Hepatocyte (in vitro differentiated cells): ENCODE measurements at regions not wholly inside any gene's neighbourhood (a gene's known extent, or its start where the extent isn't known, plus 50 kb on each side); places are given as distances from the start of the nearest gene placed in this dataset.

Source experiments
- EZH2 ChIP-seq: fragments of 200-600 bp; sonication (generic); IDR thresholded peaks from 2 replicates; pipeline ENCODE4 v1.6.1; 2016; ENCODE audit warnings: antibody characterized with exemption, mild to moderate bottlenecking, borderline replicate concordance
- TF ChIP-seq, protein P1 (sequence below): fragments of 200-600 bp; sonication (generic); IDR thresholded peaks from 2 replicates; pipeline ENCODE4 v1.5.1; 2016; ENCODE audit warnings: antibody characterized with exemption, mild to moderate bottlenecking; ENCODE audit not compliant: poor library complexity

DNA sequence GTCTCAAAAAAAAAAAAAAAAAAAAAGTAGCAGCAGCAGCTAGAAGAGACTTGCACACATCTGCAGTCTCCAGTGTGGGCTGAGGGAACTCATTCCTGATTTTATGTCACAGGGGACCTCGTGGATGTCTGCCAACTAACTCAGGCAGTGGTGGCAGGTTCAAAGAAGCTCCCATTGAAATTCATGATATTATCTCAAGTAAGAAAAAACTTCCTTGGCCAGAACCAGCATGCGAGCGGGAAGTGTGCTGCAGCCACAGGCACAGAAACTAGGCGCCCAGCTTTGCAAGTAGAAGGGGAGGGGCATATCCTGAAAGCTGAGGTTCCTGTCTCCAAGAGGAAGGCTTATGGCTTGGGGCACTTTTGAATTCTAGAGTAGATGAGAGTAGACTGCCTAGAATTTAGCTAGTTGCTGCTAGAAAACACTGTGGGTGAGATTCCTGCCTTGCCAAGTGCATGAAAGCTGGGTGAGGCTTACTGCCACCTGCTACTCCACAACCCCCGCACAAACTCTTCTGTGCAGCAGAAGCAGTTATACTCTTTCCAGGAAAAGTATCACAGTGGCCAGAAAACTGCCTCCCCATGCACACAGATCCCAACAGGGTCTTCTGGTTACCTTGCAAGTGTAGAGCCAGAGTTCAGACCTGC, 603.8 kb upstream of the CA10 start:
- no peak for TF ChIP-seq EZH2
- TF ChIP-seq, protein P1, sequence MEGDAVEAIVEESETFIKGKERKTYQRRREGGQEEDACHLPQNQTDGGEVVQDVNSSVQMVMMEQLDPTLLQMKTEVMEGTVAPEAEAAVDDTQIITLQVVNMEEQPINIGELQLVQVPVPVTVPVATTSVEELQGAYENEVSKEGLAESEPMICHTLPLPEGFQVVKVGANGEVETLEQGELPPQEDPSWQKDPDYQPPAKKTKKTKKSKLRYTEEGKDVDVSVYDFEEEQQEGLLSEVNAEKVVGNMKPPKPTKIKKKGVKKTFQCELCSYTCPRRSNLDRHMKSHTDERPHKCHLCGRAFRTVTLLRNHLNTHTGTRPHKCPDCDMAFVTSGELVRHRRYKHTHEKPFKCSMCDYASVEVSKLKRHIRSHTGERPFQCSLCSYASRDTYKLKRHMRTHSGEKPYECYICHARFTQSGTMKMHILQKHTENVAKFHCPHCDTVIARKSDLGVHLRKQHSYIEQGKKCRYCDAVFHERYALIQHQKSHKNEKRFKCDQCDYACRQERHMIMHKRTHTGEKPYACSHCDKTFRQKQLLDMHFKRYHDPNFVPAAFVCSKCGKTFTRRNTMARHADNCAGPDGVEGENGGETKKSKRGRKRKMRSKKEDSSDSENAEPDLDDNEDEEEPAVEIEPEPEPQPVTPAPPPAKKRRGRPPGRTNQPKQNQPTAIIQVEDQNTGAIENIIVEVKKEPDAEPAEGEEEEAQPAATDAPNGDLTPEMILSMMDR, result no peak
